ENCODE measurements at regions not wholly inside any gene's neighbourhood (a gene's known extent, or its start where the extent isn't known, plus 50 kb on each side); places are given as distances from the start of the nearest gene placed in this dataset.

GRCh38 chr6:103124471-103124870, 1731.0 kb downstream of the GRIK2 start:
- H3K27me3 Mint-ChIP-seq (ENCODE audit: low read depth, poor library complexity): no peaks in the 10 kb centered on the region
- no peak for TF ChIP-seq CTCF (IDR thresholded peaks at IDR 0.05)
- H3K36me3 Mint-ChIP-seq (ENCODE audit: low read depth): no peaks in the 10 kb centered on the region
- H3K4me3 Mint-ChIP-seq: no peak overlapping the region
- H3K27ac Mint-ChIP-seq: no peak overlapping the region
- DNase-seq: no peak
- no peaks in the 10 kb centered on the region for H3K4me1 Mint-ChIP-seq
- no peaks in the 10 kb centered on the region for H3K9me3 Mint-ChIP-seq

DNA sequence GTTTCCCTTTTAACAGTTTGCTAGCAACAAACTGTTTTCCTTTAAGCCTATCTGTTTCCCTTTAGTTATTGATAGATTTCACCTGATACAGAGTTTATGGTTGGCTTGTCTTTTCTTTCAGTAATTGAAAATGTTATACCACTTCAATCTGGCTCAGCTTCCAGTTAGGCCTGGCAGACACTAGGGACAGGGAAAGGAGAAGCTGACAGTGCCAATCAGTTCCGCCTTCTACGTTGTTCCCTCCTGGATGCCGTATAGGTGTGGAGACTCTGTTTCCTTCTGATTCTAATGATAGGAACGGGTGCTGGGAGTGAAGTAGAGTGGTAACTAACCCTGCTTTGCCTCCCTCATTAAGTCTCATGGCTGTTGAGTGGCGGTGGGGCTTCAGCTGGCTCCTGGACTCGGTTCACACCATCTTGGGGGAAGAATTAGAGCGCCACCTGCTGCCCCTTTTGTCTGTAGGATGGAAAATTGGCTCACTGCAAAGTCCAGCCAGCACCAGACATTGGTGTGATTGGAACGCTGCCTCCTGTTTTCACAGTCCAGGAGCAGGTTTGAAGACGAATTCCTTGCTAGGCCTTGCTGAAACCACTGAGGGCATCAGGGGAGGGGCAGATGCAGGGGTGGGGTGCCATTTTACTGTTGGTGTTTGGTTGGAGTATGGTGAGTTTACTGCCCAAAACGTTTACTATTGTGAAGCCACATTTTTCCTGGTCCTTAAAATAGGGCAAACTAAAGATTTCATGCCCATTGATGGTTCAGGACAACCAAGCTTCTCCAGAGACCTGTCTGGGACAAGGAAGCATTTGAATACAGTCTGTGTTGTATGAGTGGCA, 1729.5 kb downstream of the GRIK2 start:
- H3K27me3 Mint-ChIP-seq (ENCODE audit: low read depth, poor library complexity): no peaks in the 10 kb centered on the region
- no peak overlapping the region for H3K27ac Mint-ChIP-seq
- DNase-seq: peak; percentile 82
- no peaks in the 10 kb centered on the region for H3K36me3 Mint-ChIP-seq (ENCODE audit: low read depth)
- H3K4me1 Mint-ChIP-seq: no peaks in the 10 kb centered on the region
- no peak overlapping the region for H3K4me3 Mint-ChIP-seq
- peak; percentile 72 for TF ChIP-seq CTCF (IDR thresholded peaks at IDR 0.05)
- H3K9me3 Mint-ChIP-seq: no peaks in the 10 kb centered on the region

DNA sequence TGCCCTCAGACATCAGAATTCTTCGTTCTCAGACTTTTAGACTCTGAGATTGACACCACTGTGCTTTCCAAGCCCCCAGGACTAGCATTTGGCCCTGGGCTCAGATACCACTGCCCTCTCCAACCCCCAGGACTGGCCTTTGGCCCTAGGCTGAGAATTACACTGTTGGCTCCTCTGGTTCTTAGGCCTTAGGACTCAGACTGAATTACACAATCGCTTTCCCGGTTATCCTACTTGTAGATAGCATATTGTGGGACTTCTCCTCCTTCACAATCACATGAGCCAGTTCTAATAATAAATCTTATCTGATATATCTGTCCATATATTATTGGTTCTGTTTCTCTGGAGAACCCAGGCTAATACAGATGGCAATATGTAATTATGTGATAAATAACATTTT, 1725.5 kb downstream of the GRIK2 start:
- Mint-ChIP-seq H3K27ac (peak overlapping the region; percentile 48), H3K36me3 (ENCODE audit: low read depth) (no peaks in the 10 kb centered on the region), H3K9me3 (peaks cover 10% of the 10 kb centered on the region), H3K27me3 (ENCODE audit: low read depth, poor library complexity) (no peaks in the 10 kb centered on the region), H3K4me1 (no peaks in the 10 kb centered on the region), H3K4me3 (no peak overlapping the region)
- DNase-seq: no peak
- no peak for TF ChIP-seq CTCF (IDR thresholded peaks at IDR 0.05)

- peaks cover 10% of the 10 kb centered on the region for H3K9me3 Mint-ChIP-seq
- no peaks in the 10 kb centered on the region for H3K27me3 Mint-ChIP-seq (ENCODE audit: low read depth, poor library complexity)
- H3K4me1 Mint-ChIP-seq: no peaks in the 10 kb centered on the region
- no peak for DNase-seq
- TF ChIP-seq CTCF (IDR thresholded peaks at IDR 0.05): no peak
- no peak overlapping the region for H3K27ac Mint-ChIP-seq
- H3K4me3 Mint-ChIP-seq: no peak overlapping the region
- no peaks in the 10 kb centered on the region for H3K36me3 Mint-ChIP-seq (ENCODE audit: low read depth)
Measured at GRCh38 chr6:103114582-103114981, 1721.1 kb downstream of the GRIK2 start.

GRCh38 chr6:103113416-103113815, 1719.9 kb downstream of the GRIK2 start:
- H3K4me1 Mint-ChIP-seq: no peaks in the 10 kb centered on the region
- TF ChIP-seq CTCF (IDR thresholded peaks at IDR 0.05): no peak
- no peak overlapping the region for H3K27ac Mint-ChIP-seq
- H3K27me3 Mint-ChIP-seq (ENCODE audit: low read depth, poor library complexity): no peaks in the 10 kb centered on the region
- no peak overlapping the region for H3K4me3 Mint-ChIP-seq
- no peak for DNase-seq
- H3K9me3 Mint-ChIP-seq: peaks cover 10% of the 10 kb centered on the region
- H3K36me3 Mint-ChIP-seq (ENCODE audit: low read depth): no peaks in the 10 kb centered on the region

- no peaks in the 10 kb centered on the region for H3K9me3 Mint-ChIP-seq
- H3K4me3 Mint-ChIP-seq: no peak overlapping the region
- H3K36me3 Mint-ChIP-seq (ENCODE audit: low read depth): no peaks in the 10 kb centered on the region
- no peaks in the 10 kb centered on the region for H3K4me1 Mint-ChIP-seq
- H3K27me3 Mint-ChIP-seq (ENCODE audit: low read depth, poor library complexity): no peaks in the 10 kb centered on the region
- TF ChIP-seq CTCF (IDR thresholded peaks at IDR 0.05): no peak
- DNase-seq: no peak
- H3K27ac Mint-ChIP-seq: no peak overlapping the region
Measured at GRCh38 chr6:103107985-103108384, 1714.5 kb downstream of the GRIK2 start.

Measured in nephron progenitor cell (in vitro differentiated cells).